Skin epidermis (tissue), 12 donors: ENCODE measurements at regions not wholly inside any gene's neighbourhood (a gene's known extent, or its start where the extent isn't known, plus 50 kb on each side); places are given as distances from the start of the nearest gene placed in this dataset.

Experiments used
- H3K27ac ChIP-seq, 21 experiments: fragments of 200-600 bp; sonication (generic) in 11 of 21; one replicate each; pipeline ENCODE4 v1.5.0; 2020; ENCODE audit warnings: mild to moderate bottlenecking in 3 of 21, inconsistent platforms in 2 of 21, moderate library complexity in 2 of 21
- H3K4me3 ChIP-seq, 7 experiments: fragments of 200-600 bp; sonication (generic) in 2 of 7; one replicate each; pipeline ENCODE4 v1.5.0; 2020; ENCODE audit warnings: inconsistent platforms in 2 of 7, mild to moderate bottlenecking in 2 of 7, moderate library complexity in 1 of 7

- Histone ChIP-seq H3K4me3 (no peak overlapping the region), H3K27ac (no peak overlapping the region)
These were observed 329.4 kb downstream of the MAN2A1 start for GRCh38 chr5:110019119-110019518.

- Histone ChIP-seq H3K4me3 (no peak overlapping the region), H3K27ac (no peak overlapping the region)
These were observed 330.1 kb downstream of the MAN2A1 start for GRCh38 chr5:110019780-110020179.

- Histone ChIP-seq H3K4me3 (no peak overlapping the region), H3K27ac (no peak overlapping the region)
These were observed 331.5 kb downstream of the MAN2A1 start for GRCh38 chr5:110021251-110021650.

- Histone ChIP-seq H3K4me3 (no peak overlapping the region), H3K27ac (no peak overlapping the region)
These were observed 335.4 kb downstream of the MAN2A1 start for GRCh38 chr5:110025160-110025559.

GRCh38 chr5:110027527-110028322, 338.0 kb downstream of the MAN2A1 start:
- Histone ChIP-seq H3K27ac (no peak overlapping the region), H3K4me3 (no peak overlapping the region)

- Histone ChIP-seq H3K4me3 (no peak overlapping the region), H3K27ac (no peak overlapping the region)
These were observed 341.8 kb downstream of the MAN2A1 start for GRCh38 chr5:110031402-110032140.

- H3K4me3 ChIP-seq, result no peak overlapping the region
- H3K27ac ChIP-seq, result no peak overlapping the region
These were observed 342.6 kb downstream of the MAN2A1 start for GRCh38 chr5:110032376-110032775.

- Histone ChIP-seq H3K27ac (no peak overlapping the region), H3K4me3 (no peak overlapping the region)
These were observed 344.4 kb downstream of the MAN2A1 start for GRCh38 chr5:110034056-110034600.

- H3K27ac ChIP-seq, result no peak overlapping the region
- H3K4me3 ChIP-seq, result no peak overlapping the region
These were observed 348.7 kb downstream of the MAN2A1 start for GRCh38 chr5:110038297-110038997.

GRCh38 chr5:110040178-110040577, 350.5 kb downstream of the MAN2A1 start:
- H3K27ac ChIP-seq, result no peak overlapping the region
- no peak overlapping the region for H3K4me3 ChIP-seq

- no peak overlapping the region for H3K4me3 ChIP-seq
- H3K27ac ChIP-seq, result no peak overlapping the region
These were observed 353.3 kb downstream of the MAN2A1 start for GRCh38 chr5:110043025-110043424.

- Histone ChIP-seq H3K4me3 (no peak overlapping the region), H3K27ac (no peak overlapping the region)
These were observed 355.4 kb downstream of the MAN2A1 start for GRCh38 chr5:110045158-110045557.

GRCh38 chr5:110048491-110048890, 358.8 kb downstream of the MAN2A1 start:
- no peak overlapping the region for H3K4me3 ChIP-seq
- H3K27ac ChIP-seq, result no peak overlapping the region

GRCh38 chr5:110049816-110050215, 360.1 kb downstream of the MAN2A1 start:
- Histone ChIP-seq H3K27ac (no peak overlapping the region), H3K4me3 (no peak overlapping the region)

- H3K27ac ChIP-seq, result no peak overlapping the region
- no peak overlapping the region for H3K4me3 ChIP-seq
These were observed 361.1 kb downstream of the MAN2A1 start for GRCh38 chr5:110050640-110051345.

- Histone ChIP-seq H3K4me3 (no peak overlapping the region), H3K27ac (peak overlapping the region in 3 of 21 experiments; percentile 41 to 68 (median 64))
These were observed 363.5 kb downstream of the MAN2A1 start for GRCh38 chr5:110053205-110053604.

- H3K27ac ChIP-seq, result peak overlapping the region in 3 of 21 experiments; percentile 41 to 68 (median 64)
- no peak overlapping the region for H3K4me3 ChIP-seq
These were observed 364.1 kb downstream of the MAN2A1 start for GRCh38 chr5:110053824-110054223.

GRCh38 chr5:110054240-110054639, 364.5 kb downstream of the MAN2A1 start:
- Histone ChIP-seq H3K27ac (peak overlapping the region in 3 of 21 experiments; percentile 41 to 68 (median 64)), H3K4me3 (no peak overlapping the region)

- Histone ChIP-seq H3K27ac (peak overlapping the region in 3 of 21 experiments; percentile 0 to 64 (median 63)), H3K4me3 (no peak overlapping the region)
These were observed 365.6 kb downstream of the MAN2A1 start for GRCh38 chr5:110055302-110055701.
